ENCODE measurements at regions not wholly inside any gene's neighbourhood (a gene's known extent, or its start where the extent isn't known, plus 50 kb on each side); places are given as distances from the start of the nearest gene placed in this dataset.
A peak's percentile ranks its signal among the peaks of the same experiment; 100 is the strongest.

- no peak overlapping the region for H3K4me3 ChIP-seq (ENCODE audit: insufficient read depth, low read depth, low read length)
- DNase-seq (ENCODE audit: low read depth), result no peak
- H3K27ac ChIP-seq (ENCODE audit: low read depth, low read length), result no peak overlapping the region
- H2AFZ ChIP-seq (ENCODE audit: low read depth, low read length), result peak overlapping the region; percentile 29
- FAIRE-seq, result no peak
- no peaks in the 10 kb centered on the region for H3K4me1 ChIP-seq (ENCODE audit: insufficient read depth, low read length)
- H3K27me3 ChIP-seq (ENCODE audit: insufficient read depth, low read length), result no peaks in the 10 kb centered on the region
- no peaks in the 10 kb centered on the region for H3K36me3 ChIP-seq (ENCODE audit: insufficient read depth, low read length)
- Mint-ChIP-seq H3K9me3 (ENCODE audit: unreplicated experiment) (peaks cover 2% of the 10 kb centered on the region), H3K4me1 (ENCODE audit: low read depth, unreplicated experiment) (peaks cover 2% of the 10 kb centered on the region), H3K4me3 (ENCODE audit: unreplicated experiment) (no peak overlapping the region), H3K36me3 (ENCODE audit: low read depth, unreplicated experiment) (no peaks in the 10 kb centered on the region), H3K27ac (ENCODE audit: unreplicated experiment) (no peak overlapping the region), H3K27me3 (ENCODE audit: low read depth, unreplicated experiment) (no peaks in the 10 kb centered on the region)
- H3K79me2 ChIP-seq (ENCODE audit: insufficient read depth, low read length), result no peaks in the 10 kb centered on the region
- no peaks in the 10 kb centered on the region for H3K9me3 ChIP-seq (ENCODE audit: insufficient read depth, low read depth, low read length)
- no peak for TF ChIP-seq EZH2 (IDR thresholded peaks at IDR 0.05; ENCODE audit: insufficient read depth, low read length)
- TF ChIP-seq, protein P1, sequence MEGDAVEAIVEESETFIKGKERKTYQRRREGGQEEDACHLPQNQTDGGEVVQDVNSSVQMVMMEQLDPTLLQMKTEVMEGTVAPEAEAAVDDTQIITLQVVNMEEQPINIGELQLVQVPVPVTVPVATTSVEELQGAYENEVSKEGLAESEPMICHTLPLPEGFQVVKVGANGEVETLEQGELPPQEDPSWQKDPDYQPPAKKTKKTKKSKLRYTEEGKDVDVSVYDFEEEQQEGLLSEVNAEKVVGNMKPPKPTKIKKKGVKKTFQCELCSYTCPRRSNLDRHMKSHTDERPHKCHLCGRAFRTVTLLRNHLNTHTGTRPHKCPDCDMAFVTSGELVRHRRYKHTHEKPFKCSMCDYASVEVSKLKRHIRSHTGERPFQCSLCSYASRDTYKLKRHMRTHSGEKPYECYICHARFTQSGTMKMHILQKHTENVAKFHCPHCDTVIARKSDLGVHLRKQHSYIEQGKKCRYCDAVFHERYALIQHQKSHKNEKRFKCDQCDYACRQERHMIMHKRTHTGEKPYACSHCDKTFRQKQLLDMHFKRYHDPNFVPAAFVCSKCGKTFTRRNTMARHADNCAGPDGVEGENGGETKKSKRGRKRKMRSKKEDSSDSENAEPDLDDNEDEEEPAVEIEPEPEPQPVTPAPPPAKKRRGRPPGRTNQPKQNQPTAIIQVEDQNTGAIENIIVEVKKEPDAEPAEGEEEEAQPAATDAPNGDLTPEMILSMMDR (IDR thresholded peaks at IDR 0.05; ENCODE audit: insufficient read depth, low read depth, low read length), result no peak
- H4K20me1 ChIP-seq (ENCODE audit: insufficient read depth, low read length), result no peaks in the 10 kb centered on the region
- no peak overlapping the region for H3K9ac ChIP-seq (ENCODE audit: low read length)
- H3K4me2 ChIP-seq (ENCODE audit: low read length), result no peak overlapping the region
These were observed 870.1 kb downstream of the C6orf118 start for GRCh38 chr6:164439331-164439730.

DNA sequence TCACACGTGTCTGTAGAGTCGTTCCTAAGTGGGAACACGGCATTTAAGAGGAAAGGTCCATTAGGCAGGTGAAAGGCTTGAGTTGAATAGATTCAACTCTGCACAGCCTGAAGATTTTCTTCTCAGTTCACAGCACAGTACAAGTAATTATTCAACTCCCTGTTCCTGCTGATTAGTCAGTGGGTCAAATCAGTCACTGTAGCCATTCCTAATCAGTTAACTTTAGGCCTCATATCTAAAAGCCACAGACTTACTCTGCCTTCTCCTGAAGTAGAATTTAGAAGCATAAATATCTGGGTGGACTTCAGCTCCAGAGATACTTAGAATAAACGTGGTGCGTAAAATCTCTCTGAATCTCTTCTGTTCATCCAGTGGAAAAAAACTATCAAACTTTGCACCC is 872.4 kb downstream of the C6orf118 start:
- H3K9me3 Mint-ChIP-seq (ENCODE audit: unreplicated experiment), result no peaks in the 10 kb centered on the region
- FAIRE-seq (no peak), DNase-seq (ENCODE audit: low read depth) (no peak)
- no peak overlapping the region for H3K27ac ChIP-seq (ENCODE audit: low read depth, low read length)
- no peak overlapping the region for H3K27ac Mint-ChIP-seq (ENCODE audit: unreplicated experiment)
- H4K20me1 ChIP-seq (ENCODE audit: insufficient read depth, low read length), result no peaks in the 10 kb centered on the region
- H3K4me3 Mint-ChIP-seq (ENCODE audit: unreplicated experiment), result no peak overlapping the region
- TF ChIP-seq, protein P1 (IDR thresholded peaks at IDR 0.05; ENCODE audit: insufficient read depth, low read depth, low read length), result no peak
- TF ChIP-seq EZH2 (IDR thresholded peaks at IDR 0.05; ENCODE audit: insufficient read depth, low read length), result no peak
- no peaks in the 10 kb centered on the region for H3K36me3 Mint-ChIP-seq (ENCODE audit: low read depth, unreplicated experiment)
- H3K79me2 ChIP-seq (ENCODE audit: insufficient read depth, low read length), result no peaks in the 10 kb centered on the region
- no peaks in the 10 kb centered on the region for H3K36me3 ChIP-seq (ENCODE audit: insufficient read depth, low read length)
- peaks cover 2% of the 10 kb centered on the region for H3K4me1 Mint-ChIP-seq (ENCODE audit: low read depth, unreplicated experiment)
- no peaks in the 10 kb centered on the region for H3K27me3 Mint-ChIP-seq (ENCODE audit: low read depth, unreplicated experiment)
- H3K9ac ChIP-seq (ENCODE audit: low read length), result no peak overlapping the region
- H3K27me3 ChIP-seq (ENCODE audit: insufficient read depth, low read length), result no peaks in the 10 kb centered on the region
- H3K4me1 ChIP-seq (ENCODE audit: insufficient read depth, low read length), result no peaks in the 10 kb centered on the region
- H2AFZ ChIP-seq (ENCODE audit: low read depth, low read length), result no peak overlapping the region
- H3K4me3 ChIP-seq (ENCODE audit: insufficient read depth, low read depth, low read length), result no peak overlapping the region
- H3K9me3 ChIP-seq (ENCODE audit: insufficient read depth, low read depth, low read length), result no peaks in the 10 kb centered on the region
- no peak overlapping the region for H3K4me2 ChIP-seq (ENCODE audit: low read length)

- no peak overlapping the region for H2AFZ ChIP-seq (ENCODE audit: low read depth, low read length)
- H3K4me2 ChIP-seq (ENCODE audit: low read length), result no peak overlapping the region
These were observed 881.5 kb downstream of the C6orf118 start for GRCh38 chr6:164427728-164428402.

More at GRCh38 chr6:164427728-164428402, 881.5 kb downstream of the C6orf118 start:
- DNase-seq (ENCODE audit: low read depth) (no peak), FAIRE-seq (no peak)
- no peak overlapping the region for H3K27ac ChIP-seq (ENCODE audit: low read depth, low read length)
- H3K9me3 ChIP-seq (ENCODE audit: insufficient read depth, low read depth, low read length), result no peaks in the 10 kb centered on the region
- Mint-ChIP-seq H3K9me3 (ENCODE audit: unreplicated experiment) (peaks cover 3% of the 10 kb centered on the region), H3K4me3 (ENCODE audit: unreplicated experiment) (no peak overlapping the region), H3K36me3 (ENCODE audit: low read depth, unreplicated experiment) (no peaks in the 10 kb centered on the region), H3K4me1 (ENCODE audit: low read depth, unreplicated experiment) (no peaks in the 10 kb centered on the region), H3K27me3 (ENCODE audit: low read depth, unreplicated experiment) (no peaks in the 10 kb centered on the region), H3K27ac (ENCODE audit: unreplicated experiment) (no peak overlapping the region)
- no peaks in the 10 kb centered on the region for H3K27me3 ChIP-seq (ENCODE audit: insufficient read depth, low read length)
- no peak for TF ChIP-seq EZH2 (IDR thresholded peaks at IDR 0.05; ENCODE audit: insufficient read depth, low read length)
- TF ChIP-seq, protein P1 (IDR thresholded peaks at IDR 0.05; ENCODE audit: insufficient read depth, low read depth, low read length), result no peak
- H4K20me1 ChIP-seq (ENCODE audit: insufficient read depth, low read length), result no peaks in the 10 kb centered on the region
- no peaks in the 10 kb centered on the region for H3K4me1 ChIP-seq (ENCODE audit: insufficient read depth, low read length)
- no peak overlapping the region for H3K4me3 ChIP-seq (ENCODE audit: insufficient read depth, low read depth, low read length)
- H3K9ac ChIP-seq (ENCODE audit: low read length), result no peak overlapping the region
- no peaks in the 10 kb centered on the region for H3K79me2 ChIP-seq (ENCODE audit: insufficient read depth, low read length)
- H3K36me3 ChIP-seq (ENCODE audit: insufficient read depth, low read length), result no peaks in the 10 kb centered on the region
